ENCODE measurements at regions not wholly inside any gene's neighbourhood (a gene's known extent, or its start where the extent isn't known, plus 50 kb on each side); places are given as distances from the start of the nearest gene placed in this dataset.
"Not testable (repeated sequence)": the region's sequence is repeated elsewhere in the genome, so short reads cannot be mapped to it uniquely, and the experiment has no call there.

DNA sequence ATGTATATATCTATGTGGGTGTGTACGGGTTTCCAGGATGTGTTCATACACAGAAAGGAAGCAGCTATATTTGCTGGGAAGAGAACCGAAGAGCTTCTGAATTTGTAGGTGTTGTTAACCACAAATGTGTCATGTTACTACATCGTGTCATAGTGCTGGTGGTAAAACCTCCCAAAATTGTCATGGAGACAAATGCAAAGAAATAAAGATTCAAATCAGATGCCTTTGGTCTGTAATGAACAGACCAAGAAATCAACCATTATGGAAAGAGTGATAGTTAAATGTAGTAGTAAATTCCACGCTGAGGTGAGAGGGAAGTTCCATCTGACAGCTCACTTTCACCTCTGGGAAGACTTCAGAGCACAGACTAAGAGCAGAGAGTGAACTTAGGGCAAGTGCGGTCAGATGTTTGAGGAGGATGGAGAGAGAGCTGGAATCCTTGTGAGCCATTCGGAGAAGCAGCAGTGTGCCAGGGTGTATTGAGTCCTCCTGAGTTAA lies 487.5 kb downstream of the TMEM121 start:
- DNase-seq (no peak), ATAC-seq (no peak)
- Histone ChIP-seq H3K4me3 (ENCODE audit: low read length) (no peak overlapping the region), H3K27me3 (ENCODE audit: low read length) (peaks cover 5% of the 10 kb centered on the region; the same call in 1 of the 2 replicates), H3K36me3 (ENCODE audit: low read depth, low read length) (no peaks in the 10 kb centered on the region), H3F3A (ENCODE audit: low read length, unreplicated experiment) (no peaks in the 10 kb centered on the region), H3K9me3 (ENCODE audit: low read length) (no peaks in the 10 kb centered on the region), H4K20me1 (ENCODE audit: low read length) (no peaks in the 10 kb centered on the region), H3K4me1 (ENCODE audit: insufficient read depth, low read length) (no peaks in the 10 kb centered on the region), H3K4me2 (ENCODE audit: low read length) (no peak overlapping the region), H3K9ac (ENCODE audit: low read length) (no peak overlapping the region), H3K9me2 (replicated peaks; ENCODE audit: low read length) (no peaks in the 10 kb centered on the region), H2AFZ (ENCODE audit: low read length) (no peak overlapping the region), H3K27ac (ENCODE audit: low read length) (no peak overlapping the region), H3K79me2 (ENCODE audit: low read length) (no peaks in the 10 kb centered on the region)
- intact Hi-C loops (cut with micrococcal nuclease): no loop called here
- no TSS peak for BruUV-seq (replicated peaks)
- ChIA-PET POLR2A (ENCODE audit: unreplicated experiment) (no interaction called here), CTCF (no interaction called here)
- no peak for TF ChIP-seq EZH2phosphoT487 (IDR thresholded peaks at IDR 0.05; ENCODE audit: borderline replicate concordance, low read length)

DNA sequence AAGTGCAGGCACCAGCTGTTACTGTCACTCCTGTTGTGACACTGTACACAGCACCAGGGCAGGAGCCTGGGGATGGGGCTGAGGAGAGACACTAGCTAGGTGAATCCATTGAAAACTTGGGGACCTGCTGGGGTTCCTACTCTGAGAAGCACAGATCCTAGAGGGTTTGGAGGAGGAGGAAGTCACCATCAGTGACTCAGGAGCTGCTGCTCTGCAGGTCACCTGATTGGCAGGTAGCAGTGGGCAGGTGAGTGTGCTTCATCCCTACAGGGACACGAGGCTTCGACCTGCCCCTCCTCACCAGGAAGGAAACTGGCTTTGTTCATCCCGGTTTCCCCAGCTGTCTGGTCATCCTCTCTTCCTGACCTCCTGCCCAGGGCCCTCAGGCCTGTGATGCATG lies 491.6 kb downstream of the TMEM121 start:
- BruUV-seq (replicated peaks); H3K9me2 ChIP-seq (replicated peaks; ENCODE audit: low read length); ATAC-seq; H3K27me3 ChIP-seq (ENCODE audit: low read length); POLR2A ChIA-PET (ENCODE audit: unreplicated experiment); H3K36me3 ChIP-seq (ENCODE audit: low read depth, low read length); H3K9me3 ChIP-seq (ENCODE audit: low read length); H3K4me1 ChIP-seq (ENCODE audit: insufficient read depth, low read length); H2AFZ ChIP-seq (ENCODE audit: low read length); intact Hi-C loops (cut with micrococcal nuclease); H3K27ac ChIP-seq (ENCODE audit: low read length); H3K79me2 ChIP-seq (ENCODE audit: low read length); H3K9ac ChIP-seq (ENCODE audit: low read length); H4K20me1 ChIP-seq (ENCODE audit: low read length); H3F3A ChIP-seq (ENCODE audit: low read length, unreplicated experiment); CTCF ChIA-PET; H3K4me2 ChIP-seq (ENCODE audit: low read length); H3K4me3 ChIP-seq (ENCODE audit: low read length); DNase-seq: not testable (repeated sequence)

DNA sequence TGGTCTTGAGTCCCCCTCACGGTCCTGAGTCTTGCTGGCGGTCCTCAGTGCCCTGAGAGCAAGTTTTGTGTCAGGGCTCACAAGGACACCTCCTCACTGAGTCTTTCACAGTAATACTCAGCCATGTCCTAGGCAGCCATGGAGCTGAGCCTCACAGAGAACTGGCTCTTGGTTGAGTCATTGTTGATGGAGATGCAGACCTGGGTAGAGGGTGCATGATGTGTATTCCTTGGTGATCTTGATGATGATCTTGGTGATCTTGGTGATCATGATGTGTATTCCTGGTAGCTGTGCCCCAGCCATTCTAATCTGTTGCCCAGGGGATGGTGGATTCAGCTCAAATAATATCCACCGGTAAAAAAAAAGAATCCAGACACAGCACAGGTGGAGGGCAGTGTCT lies 495.4 kb downstream of the TMEM121 start:
- Histone ChIP-seq H3K9me3 (ENCODE audit: low read length) (no peaks in the 10 kb centered on the region), H3K9me2 (replicated peaks; ENCODE audit: low read length) (no peaks in the 10 kb centered on the region), H3K27me3 (ENCODE audit: low read length) (no peaks in the 10 kb centered on the region), H2AFZ (ENCODE audit: low read length) (no peak overlapping the region), H4K20me1 (ENCODE audit: low read length) (no peaks in the 10 kb centered on the region), H3K4me3 (ENCODE audit: low read length) (no peak overlapping the region), H3K9ac (ENCODE audit: low read length) (no peak overlapping the region), H3K4me1 (ENCODE audit: insufficient read depth, low read length) (no peaks in the 10 kb centered on the region), H3F3A (ENCODE audit: low read length, unreplicated experiment) (no peaks in the 10 kb centered on the region), H3K4me2 (ENCODE audit: low read length) (no peak overlapping the region), H3K27ac (ENCODE audit: low read length) (no peak overlapping the region), H3K79me2 (ENCODE audit: low read length) (no peaks in the 10 kb centered on the region), H3K36me3 (ENCODE audit: low read depth, low read length) (no peaks in the 10 kb centered on the region)
- POLR2A ChIA-PET (ENCODE audit: unreplicated experiment): no interaction called here
- DNase-seq (no peak), ATAC-seq (no peak)
- intact Hi-C loops (cut with micrococcal nuclease): no loop called here
- BruUV-seq (replicated peaks): no TSS peak
- CTCF ChIA-PET: no interaction called here
- TF ChIP-seq EZH2phosphoT487 (IDR thresholded peaks at IDR 0.05; ENCODE audit: borderline replicate concordance, low read length) (no peak), EZH2 (IDR thresholded peaks at IDR 0.05; ENCODE audit: low read length, unreplicated experiment) (no peak)
- TF ChIP-seq, protein P1, sequence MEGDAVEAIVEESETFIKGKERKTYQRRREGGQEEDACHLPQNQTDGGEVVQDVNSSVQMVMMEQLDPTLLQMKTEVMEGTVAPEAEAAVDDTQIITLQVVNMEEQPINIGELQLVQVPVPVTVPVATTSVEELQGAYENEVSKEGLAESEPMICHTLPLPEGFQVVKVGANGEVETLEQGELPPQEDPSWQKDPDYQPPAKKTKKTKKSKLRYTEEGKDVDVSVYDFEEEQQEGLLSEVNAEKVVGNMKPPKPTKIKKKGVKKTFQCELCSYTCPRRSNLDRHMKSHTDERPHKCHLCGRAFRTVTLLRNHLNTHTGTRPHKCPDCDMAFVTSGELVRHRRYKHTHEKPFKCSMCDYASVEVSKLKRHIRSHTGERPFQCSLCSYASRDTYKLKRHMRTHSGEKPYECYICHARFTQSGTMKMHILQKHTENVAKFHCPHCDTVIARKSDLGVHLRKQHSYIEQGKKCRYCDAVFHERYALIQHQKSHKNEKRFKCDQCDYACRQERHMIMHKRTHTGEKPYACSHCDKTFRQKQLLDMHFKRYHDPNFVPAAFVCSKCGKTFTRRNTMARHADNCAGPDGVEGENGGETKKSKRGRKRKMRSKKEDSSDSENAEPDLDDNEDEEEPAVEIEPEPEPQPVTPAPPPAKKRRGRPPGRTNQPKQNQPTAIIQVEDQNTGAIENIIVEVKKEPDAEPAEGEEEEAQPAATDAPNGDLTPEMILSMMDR (conservative IDR thresholded peaks at IDR 0.05; ENCODE audit: low read depth, low read length): no peak

DNA sequence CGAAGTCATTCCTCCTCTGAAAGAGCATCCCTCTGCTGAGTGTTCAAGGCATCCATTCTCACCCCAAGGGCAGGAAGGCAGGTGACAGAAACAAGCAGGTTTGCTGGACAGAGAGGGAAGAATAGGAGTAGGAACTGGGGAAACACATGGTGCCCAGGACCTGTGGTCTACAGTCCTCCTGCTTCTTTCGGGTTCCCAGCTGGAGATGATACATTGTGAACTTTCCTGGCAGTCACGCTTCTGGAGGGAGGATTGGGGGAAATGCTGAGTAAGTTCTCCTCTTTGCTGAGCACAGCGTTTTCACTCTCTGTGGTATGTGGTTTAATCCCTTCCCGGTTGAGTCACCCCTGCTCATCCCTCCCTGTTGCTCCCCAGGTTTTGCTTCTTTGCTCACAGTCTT lies 496.3 kb downstream of the TMEM121 start:
- CTCF ChIA-PET; H3K36me3 ChIP-seq (ENCODE audit: low read depth, low read length); H3K4me2 ChIP-seq (ENCODE audit: low read length); ATAC-seq; H3K4me1 ChIP-seq (ENCODE audit: insufficient read depth, low read length); H3K27me3 ChIP-seq (ENCODE audit: low read length); H3K9ac ChIP-seq (ENCODE audit: low read length); BruUV-seq (replicated peaks); POLR2A ChIA-PET (ENCODE audit: unreplicated experiment); H3K4me3 ChIP-seq (ENCODE audit: low read length); H2AFZ ChIP-seq (ENCODE audit: low read length); H3K9me2 ChIP-seq (replicated peaks; ENCODE audit: low read length); H3K27ac ChIP-seq (ENCODE audit: low read length); H4K20me1 ChIP-seq (ENCODE audit: low read length); H3F3A ChIP-seq (ENCODE audit: low read length, unreplicated experiment); DNase-seq; intact Hi-C loops (cut with micrococcal nuclease); H3K9me3 ChIP-seq (ENCODE audit: low read length); H3K79me2 ChIP-seq (ENCODE audit: low read length): not testable (repeated sequence)
